ENCODE measurements at regions not wholly inside any gene's neighbourhood (a gene's known extent, or its start where the extent isn't known, plus 50 kb on each side); places are given as distances from the start of the nearest gene placed in this dataset.
"Not testable (repeated sequence)": the region's sequence is repeated elsewhere in the genome, so short reads cannot be mapped to it uniquely, and the experiment has no call there.

DNA sequence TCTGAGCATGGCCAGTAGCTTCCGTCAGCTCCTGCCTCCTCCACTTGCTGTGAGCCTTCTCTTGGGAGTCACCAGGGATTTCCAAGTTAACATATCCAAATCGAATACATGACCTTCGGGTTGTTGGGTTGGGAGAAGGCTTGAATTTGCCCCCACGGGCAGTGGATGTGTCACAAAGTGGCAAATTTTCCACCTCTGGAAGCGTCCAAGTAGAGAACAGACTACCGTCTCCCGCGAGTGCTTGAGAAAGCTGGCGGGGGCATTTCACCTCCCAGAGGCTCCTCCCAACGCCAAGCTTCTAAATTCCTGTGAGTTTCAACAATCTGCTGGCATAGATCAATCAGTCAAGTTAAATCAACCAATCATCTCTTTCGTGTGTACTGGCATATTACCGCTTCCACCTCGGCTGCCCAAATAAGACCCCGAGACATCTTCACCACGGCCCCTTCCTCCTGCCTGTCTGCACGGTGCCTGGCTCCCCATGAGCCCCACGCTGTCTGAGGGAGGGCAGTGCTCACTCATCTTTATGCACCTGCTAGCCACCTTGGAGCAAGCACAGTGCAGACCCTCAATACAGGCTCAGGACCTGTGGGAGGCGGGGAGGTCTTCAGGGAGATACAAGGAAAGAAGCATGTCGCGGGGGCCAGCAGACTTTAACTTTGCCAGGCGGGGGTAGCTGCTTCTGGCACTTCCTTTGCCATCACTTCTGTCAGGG is 79.1 kb downstream of the MRPL36 start:
- no TSS peak for BruUV-seq (replicated peaks)
- no peaks in the 10 kb centered on the region for H3K4me1 Mint-ChIP-seq (ENCODE audit: low read depth, unreplicated experiment)
- POLR2A ChIA-PET = no interaction called here
- TF ChIP-seq, protein P1, sequence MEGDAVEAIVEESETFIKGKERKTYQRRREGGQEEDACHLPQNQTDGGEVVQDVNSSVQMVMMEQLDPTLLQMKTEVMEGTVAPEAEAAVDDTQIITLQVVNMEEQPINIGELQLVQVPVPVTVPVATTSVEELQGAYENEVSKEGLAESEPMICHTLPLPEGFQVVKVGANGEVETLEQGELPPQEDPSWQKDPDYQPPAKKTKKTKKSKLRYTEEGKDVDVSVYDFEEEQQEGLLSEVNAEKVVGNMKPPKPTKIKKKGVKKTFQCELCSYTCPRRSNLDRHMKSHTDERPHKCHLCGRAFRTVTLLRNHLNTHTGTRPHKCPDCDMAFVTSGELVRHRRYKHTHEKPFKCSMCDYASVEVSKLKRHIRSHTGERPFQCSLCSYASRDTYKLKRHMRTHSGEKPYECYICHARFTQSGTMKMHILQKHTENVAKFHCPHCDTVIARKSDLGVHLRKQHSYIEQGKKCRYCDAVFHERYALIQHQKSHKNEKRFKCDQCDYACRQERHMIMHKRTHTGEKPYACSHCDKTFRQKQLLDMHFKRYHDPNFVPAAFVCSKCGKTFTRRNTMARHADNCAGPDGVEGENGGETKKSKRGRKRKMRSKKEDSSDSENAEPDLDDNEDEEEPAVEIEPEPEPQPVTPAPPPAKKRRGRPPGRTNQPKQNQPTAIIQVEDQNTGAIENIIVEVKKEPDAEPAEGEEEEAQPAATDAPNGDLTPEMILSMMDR (IDR thresholded peaks at IDR 0.05; ENCODE audit: insufficient read depth in 1 of 2, low read depth in 1 of 2, low read length in 1 of 2, severe bottlenecking in 1 of 2, unreplicated experiment in 1 of 2) = no peak
- DNase-seq = no peak
- no peak overlapping the region for H3K27ac Mint-ChIP-seq (ENCODE audit: unreplicated experiment)
- Histone ChIP-seq H3K36me3 (ENCODE audit: control insufficient read depth, insufficient read depth, low read length) (no peaks in the 10 kb centered on the region), H3K4me3 (ENCODE audit: low read depth, low read length) (no peak overlapping the region), H3K4me1 (no peaks in the 10 kb centered on the region), H3K9me3 (peaks cover 15% of the 10 kb centered on the region; the same call in 1 of the 2 replicates), H3K27me3 (replicated peaks; ENCODE audit: control insufficient read depth, insufficient read depth, low read length) (no peaks in the 10 kb centered on the region)
- peaks cover 21% of the 10 kb centered on the region for H3K9me3 Mint-ChIP-seq (ENCODE audit: unreplicated experiment)
- CTCF ChIA-PET = no interaction called here
- H3K27me3 Mint-ChIP-seq (ENCODE audit: insufficient read depth, unreplicated experiment) = peaks cover 5% of the 10 kb centered on the region
- intact Hi-C loops (cut with micrococcal nuclease; ENCODE audit: unreplicated experiment) = no loop called here
- H3K4me3 Mint-ChIP-seq (ENCODE audit: unreplicated experiment) = no peak overlapping the region
- H3K36me3 Mint-ChIP-seq (ENCODE audit: insufficient read depth, unreplicated experiment) = no peaks in the 10 kb centered on the region

DNA sequence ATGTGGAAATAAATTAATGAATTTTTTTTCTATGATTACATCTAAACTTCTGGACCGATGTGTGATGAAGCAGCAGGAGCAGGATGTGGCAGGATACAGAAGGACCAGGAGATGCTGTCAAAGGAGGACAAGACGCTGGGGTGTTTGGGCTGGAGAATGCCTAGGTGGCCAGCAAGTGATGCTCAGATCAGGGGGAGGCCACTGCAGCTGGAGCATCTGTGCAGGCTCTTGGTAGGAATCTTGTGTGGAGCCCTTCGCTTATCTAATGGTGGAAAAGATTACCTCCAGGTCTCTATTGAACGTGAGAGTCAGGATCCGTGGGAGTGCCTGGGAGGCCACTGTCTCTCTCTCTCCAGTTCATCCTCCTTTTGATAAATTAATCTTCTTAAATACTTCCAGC is 79.8 kb downstream of the MRPL36 start:
- peaks cover 5% of the 10 kb centered on the region for H3K27me3 Mint-ChIP-seq (ENCODE audit: insufficient read depth, unreplicated experiment)
- H3K4me3 Mint-ChIP-seq (ENCODE audit: unreplicated experiment) = no peak overlapping the region
- H3K9me3 Mint-ChIP-seq (ENCODE audit: unreplicated experiment) = peaks cover 21% of the 10 kb centered on the region
- no peak overlapping the region for H3K27ac Mint-ChIP-seq (ENCODE audit: unreplicated experiment)
- peaks cover 15% of the 10 kb centered on the region; the same call in 1 of the 2 replicates for H3K9me3 ChIP-seq
- no peaks in the 10 kb centered on the region for H3K36me3 ChIP-seq (ENCODE audit: control insufficient read depth, insufficient read depth, low read length)
- H3K4me1 Mint-ChIP-seq (ENCODE audit: low read depth, unreplicated experiment) = no peaks in the 10 kb centered on the region
- DNase-seq = no peak
- no peaks in the 10 kb centered on the region for H3K27me3 ChIP-seq (replicated peaks; ENCODE audit: control insufficient read depth, insufficient read depth, low read length)
- TF ChIP-seq, protein P1 (IDR thresholded peaks at IDR 0.05; ENCODE audit: insufficient read depth in 1 of 2, low read depth in 1 of 2, low read length in 1 of 2, severe bottlenecking in 1 of 2, unreplicated experiment in 1 of 2) = no peak
- no peak overlapping the region for H3K4me3 ChIP-seq (ENCODE audit: low read depth, low read length)
- no peaks in the 10 kb centered on the region for H3K36me3 Mint-ChIP-seq (ENCODE audit: insufficient read depth, unreplicated experiment)
- no TSS peak for BruUV-seq (replicated peaks)
- intact Hi-C loops (cut with micrococcal nuclease; ENCODE audit: unreplicated experiment) = no loop called here
- no peaks in the 10 kb centered on the region for H3K4me1 ChIP-seq
- ChIA-PET POLR2A (no interaction called here), CTCF (no interaction called here)

GRCh38 chr5:1718669-1719068 is 81.0 kb downstream of the MRPL36 start:
- H3K36me3 Mint-ChIP-seq (ENCODE audit: insufficient read depth, unreplicated experiment) = no peaks in the 10 kb centered on the region
- BruUV-seq (replicated peaks) = no TSS peak
- H3K4me1 ChIP-seq = no peaks in the 10 kb centered on the region
- no peak overlapping the region for H3K27ac Mint-ChIP-seq (ENCODE audit: unreplicated experiment)
- intact Hi-C loops (cut with micrococcal nuclease; ENCODE audit: unreplicated experiment) = no loop called here
- H3K27me3 ChIP-seq (replicated peaks; ENCODE audit: control insufficient read depth, insufficient read depth, low read length) = no peaks in the 10 kb centered on the region
- peaks cover 15% of the 10 kb centered on the region; the same call in 1 of the 2 replicates for H3K9me3 ChIP-seq
- ChIA-PET POLR2A (no interaction called here), CTCF (no interaction called here)
- H3K4me1 Mint-ChIP-seq (ENCODE audit: low read depth, unreplicated experiment) = no peaks in the 10 kb centered on the region
- H3K9me3 Mint-ChIP-seq (ENCODE audit: unreplicated experiment) = peaks cover 21% of the 10 kb centered on the region
- no peak for DNase-seq
- H3K4me3 Mint-ChIP-seq (ENCODE audit: unreplicated experiment) = no peak overlapping the region
- peaks cover 5% of the 10 kb centered on the region for H3K27me3 Mint-ChIP-seq (ENCODE audit: insufficient read depth, unreplicated experiment)
- no peak overlapping the region for H3K4me3 ChIP-seq (ENCODE audit: low read depth, low read length)
- TF ChIP-seq, protein P1 (IDR thresholded peaks at IDR 0.05; ENCODE audit: insufficient read depth in 1 of 2, low read depth in 1 of 2, low read length in 1 of 2, severe bottlenecking in 1 of 2, unreplicated experiment in 1 of 2) = no peak
- no peaks in the 10 kb centered on the region for H3K36me3 ChIP-seq (ENCODE audit: control insufficient read depth, insufficient read depth, low read length)

- BruUV-seq (replicated peaks); H3K4me1 ChIP-seq; H3K9me3 Mint-ChIP-seq (ENCODE audit: unreplicated experiment); H3K27ac Mint-ChIP-seq (ENCODE audit: unreplicated experiment); H3K4me1 Mint-ChIP-seq (ENCODE audit: low read depth, unreplicated experiment); H3K27me3 Mint-ChIP-seq (ENCODE audit: insufficient read depth, unreplicated experiment); CTCF ChIA-PET; intact Hi-C loops (cut with micrococcal nuclease; ENCODE audit: unreplicated experiment); H3K36me3 ChIP-seq (ENCODE audit: control insufficient read depth, insufficient read depth, low read length); DNase-seq; H3K27me3 ChIP-seq (replicated peaks; ENCODE audit: control insufficient read depth, insufficient read depth, low read length); H3K4me3 ChIP-seq (ENCODE audit: low read depth, low read length); H3K9me3 ChIP-seq; POLR2A ChIA-PET; H3K36me3 Mint-ChIP-seq (ENCODE audit: insufficient read depth, unreplicated experiment): not testable (repeated sequence)
- peak overlapping the region; percentile 16 for H3K4me3 Mint-ChIP-seq (ENCODE audit: unreplicated experiment)
These were observed 89.5 kb downstream of the MRPL36 start for GRCh38 chr5:1710091-1710490.
